ES-I3 (cell line): ENCODE measurements at regions not wholly inside any gene's neighbourhood (a gene's known extent, or its start where the extent isn't known, plus 50 kb on each side); places are given as distances from the start of the nearest gene placed in this dataset.

Experiments
- H3K36me3 ChIP-seq: 2 replicates; pipeline ENCODE4 v1.6.1; 2013; ENCODE audit warnings: mild to moderate bottlenecking, low read length, control low read depth, moderate library complexity; ENCODE audit not compliant: insufficient read depth
- H3K4me1 ChIP-seq: 2 replicates; pipeline ENCODE4 v1.6.1; 2013; ENCODE audit warnings: mild to moderate bottlenecking, control low read depth, low read length; ENCODE audit not compliant: insufficient read depth
- H3K9ac ChIP-seq: 2 replicates; pipeline ENCODE4 v1.6.1; 2013; ENCODE audit warnings: low read depth, mild to moderate bottlenecking, low read length, moderate library complexity
- H3K9me3 ChIP-seq: 2 replicates; pipeline ENCODE4 v1.6.1; 2013; ENCODE audit warnings: mild to moderate bottlenecking, low read length, moderate library complexity; ENCODE audit not compliant: control insufficient read depth, insufficient read depth

DNA sequence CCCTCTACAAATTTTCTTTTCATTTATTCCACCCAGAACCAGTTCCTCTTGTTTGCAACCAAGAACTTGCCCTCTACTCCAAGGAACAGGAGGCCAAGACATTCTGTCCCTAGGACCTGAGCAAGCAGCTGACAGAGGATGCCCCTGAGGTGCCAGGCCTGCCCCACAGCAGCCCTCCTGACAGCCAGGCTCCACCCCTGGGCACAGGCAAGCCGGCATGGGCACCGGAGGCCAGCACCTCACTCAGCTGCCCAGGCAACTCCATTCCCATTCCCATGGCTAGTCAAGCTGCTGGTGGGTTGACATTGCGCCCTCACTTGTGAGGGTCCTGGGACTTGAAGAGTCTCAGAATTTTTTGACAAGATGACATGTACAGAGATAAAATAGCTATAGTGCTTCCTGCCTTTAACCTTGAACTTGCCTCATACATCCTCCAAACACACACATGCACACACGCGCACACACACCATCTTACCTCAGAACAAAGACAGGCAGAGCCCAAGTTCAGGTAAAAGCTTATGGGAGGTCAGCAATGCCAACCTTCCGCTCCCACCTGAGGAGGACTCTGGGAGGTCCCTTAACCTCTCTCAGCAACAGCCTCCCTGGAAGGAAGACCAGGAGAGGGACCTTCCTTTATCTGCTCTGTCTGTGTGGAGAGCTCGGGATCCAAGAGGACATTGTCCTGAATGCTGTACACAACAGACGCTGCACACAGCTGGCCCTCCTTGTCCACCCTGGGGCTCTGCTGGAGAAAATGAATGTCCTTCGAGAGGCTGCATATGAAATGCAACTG is 620.9 kb upstream of the CADM1 start:
- Histone ChIP-seq H3K9me3 (no peaks in the 10 kb centered on the region), H3K36me3 (no peaks in the 10 kb centered on the region), H3K4me1 (no peaks in the 10 kb centered on the region), H3K9ac (no peak overlapping the region)

DNA sequence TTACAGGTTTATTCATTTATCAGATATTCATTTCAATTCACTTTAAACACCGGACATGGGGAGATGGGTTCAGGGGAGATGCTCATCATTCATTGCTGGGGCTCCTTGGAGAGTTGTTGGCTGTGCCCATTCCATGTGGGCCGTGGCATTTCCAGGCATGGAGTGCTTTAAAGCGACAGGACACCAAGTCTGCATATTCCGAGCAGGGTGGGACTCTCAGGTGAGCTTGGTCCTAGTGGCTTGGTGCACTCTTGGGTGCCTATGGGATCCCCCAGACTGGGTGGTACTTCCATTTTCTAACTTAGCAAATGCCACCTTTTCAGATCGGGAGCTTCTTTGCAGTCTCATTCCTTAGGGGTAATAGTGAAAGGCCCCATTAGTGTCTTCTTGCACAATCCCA is 619.5 kb upstream of the CADM1 start:
- H3K9ac ChIP-seq = no peak overlapping the region
- H3K4me1 ChIP-seq = no peaks in the 10 kb centered on the region
- no peaks in the 10 kb centered on the region for H3K36me3 ChIP-seq
- no peaks in the 10 kb centered on the region for H3K9me3 ChIP-seq

DNA sequence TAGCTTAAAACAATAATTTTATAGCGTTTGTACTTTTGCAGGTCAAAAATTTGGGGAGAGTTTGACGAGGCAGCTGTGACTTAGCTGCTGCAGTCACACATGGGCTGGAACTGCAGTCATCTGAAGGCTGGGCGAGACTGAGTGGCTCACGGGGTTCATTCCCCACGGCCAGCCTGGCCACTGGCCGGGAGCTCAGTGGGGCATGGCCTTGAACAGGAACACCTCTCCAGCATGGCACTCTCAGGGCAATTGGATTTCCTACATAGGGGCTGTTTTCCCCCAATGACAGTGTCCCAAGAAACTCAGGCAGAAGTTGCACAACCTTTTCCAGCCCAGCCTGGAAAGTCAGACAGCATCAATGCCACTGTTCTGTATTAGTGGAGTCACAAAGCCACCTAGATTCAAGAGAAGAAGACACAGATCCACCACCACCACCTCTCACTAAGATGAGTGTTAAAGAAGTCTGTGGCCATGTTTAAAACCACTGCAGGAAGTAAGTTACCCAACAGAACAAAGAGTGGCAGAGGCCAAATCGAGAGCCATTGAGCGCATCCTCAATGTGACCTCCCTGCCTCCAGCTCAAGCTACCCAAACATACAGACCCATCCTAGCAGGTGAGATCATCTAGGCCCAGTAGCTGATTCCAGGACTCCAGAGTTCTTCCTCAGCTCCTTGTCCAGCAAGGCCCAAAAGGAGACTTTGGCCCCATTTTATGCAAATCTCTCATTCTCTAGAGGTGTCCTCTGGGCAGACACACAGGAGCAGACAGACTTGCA is 618.7 kb upstream of the CADM1 start:
- H3K9me3 ChIP-seq = no peaks in the 10 kb centered on the region; the same call in 1 of the 2 replicates
- no peak overlapping the region for H3K9ac ChIP-seq

DNA sequence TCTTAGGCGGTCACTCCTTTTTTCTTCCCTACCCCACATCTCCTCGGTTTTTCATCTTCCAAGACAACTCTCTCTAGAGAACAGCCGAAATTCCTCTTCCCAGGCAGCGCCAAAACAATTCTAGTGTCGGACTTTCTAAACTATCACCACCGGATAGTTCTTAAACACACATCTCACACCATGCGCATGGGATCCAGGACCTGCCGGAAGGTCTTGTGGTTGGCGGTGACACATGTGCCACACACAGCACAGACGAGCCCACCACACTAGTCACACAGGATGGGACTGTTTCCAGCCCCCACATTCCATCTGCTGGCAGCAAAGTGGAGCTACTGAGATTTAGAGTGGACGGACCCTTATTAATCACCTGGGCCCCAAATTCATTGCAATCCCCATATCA is 614.9 kb upstream of the CADM1 start:
- Histone ChIP-seq H3K9ac (no peak overlapping the region), H3K36me3 (no peaks in the 10 kb centered on the region), H3K4me1 (no peaks in the 10 kb centered on the region), H3K9me3 (no peaks in the 10 kb centered on the region; the same call in 1 of the 2 replicates)

More for the DNA sequence above, 618.7 kb upstream of the CADM1 start:
- H3K4me1 ChIP-seq = no peaks in the 10 kb centered on the region
- no peaks in the 10 kb centered on the region for H3K36me3 ChIP-seq

DNA sequence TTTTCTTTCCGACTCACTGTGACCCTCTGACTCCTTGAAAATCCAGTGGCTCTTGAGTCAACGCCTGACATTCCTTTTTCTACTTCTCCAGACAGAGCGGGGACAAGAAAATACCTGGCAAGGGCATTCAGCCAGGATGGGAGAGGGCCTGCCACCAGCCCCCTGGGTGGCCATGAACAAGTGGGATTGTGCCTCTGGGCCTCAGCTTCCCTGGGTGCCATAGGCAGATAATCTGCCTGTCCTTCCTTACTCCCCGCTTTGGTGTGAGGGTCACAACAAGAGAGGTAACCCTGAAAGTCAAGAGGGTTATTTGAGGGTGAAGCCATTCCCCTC is 613.9 kb upstream of the CADM1 start:
- no peaks in the 10 kb centered on the region; the same call in 1 of the 2 replicates for H3K9me3 ChIP-seq
- H3K9ac ChIP-seq = no peak overlapping the region
- no peaks in the 10 kb centered on the region for H3K4me1 ChIP-seq
- no peaks in the 10 kb centered on the region for H3K36me3 ChIP-seq

DNA sequence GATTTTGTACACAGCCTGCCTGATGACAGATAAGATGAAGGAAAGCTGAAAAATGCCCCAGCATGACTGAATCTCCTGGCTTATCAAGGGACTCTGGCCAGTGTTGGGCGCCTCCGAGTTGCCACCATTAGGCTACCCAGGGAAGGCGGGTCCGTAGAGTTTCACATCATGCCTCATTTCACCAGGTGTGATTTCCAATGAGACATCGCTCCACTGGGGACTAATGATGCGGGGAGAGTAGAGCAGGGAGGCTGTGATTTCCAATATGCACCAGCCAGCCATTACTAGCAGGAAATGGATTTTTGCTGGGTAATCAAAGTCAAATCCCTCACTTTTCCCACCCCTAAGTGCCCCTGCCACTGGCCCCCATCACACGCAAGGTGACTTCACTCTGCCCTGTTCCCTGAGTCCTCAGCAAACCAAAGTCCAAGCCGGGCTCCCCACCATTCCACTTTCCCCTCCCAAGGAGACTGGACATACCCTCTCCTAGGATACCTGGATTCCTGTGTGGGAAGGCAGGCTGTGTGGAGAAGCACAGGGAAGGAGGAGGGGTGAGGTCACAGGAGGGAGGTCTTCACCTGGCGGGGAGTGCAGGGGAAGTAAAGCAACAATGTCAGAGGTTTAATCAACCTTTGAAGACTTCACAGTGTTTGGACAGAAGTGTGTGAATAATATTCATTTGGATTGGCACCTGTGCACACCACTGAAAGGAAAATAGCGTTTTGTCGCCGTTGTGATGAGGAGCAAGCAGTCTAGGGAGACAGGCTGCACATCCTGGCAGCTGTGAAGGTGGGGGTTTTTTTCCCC is 613.3 kb upstream of the CADM1 start:
- H3K9me3 ChIP-seq = no peaks in the 10 kb centered on the region; the same call in 1 of the 2 replicates
- H3K36me3 ChIP-seq = no peaks in the 10 kb centered on the region
- no peaks in the 10 kb centered on the region for H3K4me1 ChIP-seq
- H3K9ac ChIP-seq = no peak overlapping the region

DNA sequence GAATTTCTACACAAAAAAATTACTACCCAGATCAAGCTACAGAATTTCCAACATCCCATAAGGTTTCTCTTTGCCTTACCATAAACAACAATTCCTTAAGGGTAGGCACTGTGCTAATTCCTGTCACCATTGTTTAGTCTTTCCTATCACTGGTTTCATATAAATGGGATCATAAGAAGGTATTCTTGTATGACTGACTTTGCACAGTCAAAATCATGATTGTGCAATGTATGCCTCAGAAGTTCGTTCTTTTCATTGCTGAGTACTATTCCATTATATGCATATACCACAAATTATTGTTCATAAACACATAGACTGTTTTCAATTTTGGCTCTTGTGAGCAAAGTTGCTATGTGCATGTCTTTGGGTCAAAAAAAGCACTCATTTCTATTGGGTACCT is 611.6 kb upstream of the CADM1 start:
- H3K9ac ChIP-seq = no peak overlapping the region
- H3K9me3 ChIP-seq = no peaks in the 10 kb centered on the region; the same call in 1 of the 2 replicates
- no peaks in the 10 kb centered on the region for H3K4me1 ChIP-seq
- no peaks in the 10 kb centered on the region for H3K36me3 ChIP-seq

DNA sequence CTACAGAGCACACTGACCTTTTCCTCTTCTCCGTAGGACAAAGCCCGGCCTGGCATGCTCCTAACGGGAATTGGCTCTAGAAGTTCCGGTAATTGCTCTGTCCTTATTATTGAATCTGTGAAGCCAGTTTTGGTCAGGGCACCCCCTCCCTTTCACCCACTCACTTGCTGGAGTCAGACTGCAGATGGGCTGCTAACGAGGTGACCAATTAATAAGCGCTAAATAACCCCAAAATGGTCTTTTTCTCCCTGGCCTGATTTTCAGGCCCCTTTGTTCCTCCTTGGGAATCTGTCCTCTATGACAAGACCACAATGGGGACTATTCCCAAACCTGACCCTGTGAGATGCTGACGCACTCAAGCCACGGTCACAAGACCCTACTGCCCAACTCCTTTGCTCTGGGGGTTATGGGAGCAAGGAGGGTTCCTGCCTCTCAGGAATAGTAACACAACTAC is 610.0 kb upstream of the CADM1 start:
- no peaks in the 10 kb centered on the region for H3K36me3 ChIP-seq
- no peaks in the 10 kb centered on the region for H3K4me1 ChIP-seq
- no peak overlapping the region for H3K9ac ChIP-seq
- H3K9me3 ChIP-seq = no peaks in the 10 kb centered on the region; the same call in 1 of the 2 replicates

DNA sequence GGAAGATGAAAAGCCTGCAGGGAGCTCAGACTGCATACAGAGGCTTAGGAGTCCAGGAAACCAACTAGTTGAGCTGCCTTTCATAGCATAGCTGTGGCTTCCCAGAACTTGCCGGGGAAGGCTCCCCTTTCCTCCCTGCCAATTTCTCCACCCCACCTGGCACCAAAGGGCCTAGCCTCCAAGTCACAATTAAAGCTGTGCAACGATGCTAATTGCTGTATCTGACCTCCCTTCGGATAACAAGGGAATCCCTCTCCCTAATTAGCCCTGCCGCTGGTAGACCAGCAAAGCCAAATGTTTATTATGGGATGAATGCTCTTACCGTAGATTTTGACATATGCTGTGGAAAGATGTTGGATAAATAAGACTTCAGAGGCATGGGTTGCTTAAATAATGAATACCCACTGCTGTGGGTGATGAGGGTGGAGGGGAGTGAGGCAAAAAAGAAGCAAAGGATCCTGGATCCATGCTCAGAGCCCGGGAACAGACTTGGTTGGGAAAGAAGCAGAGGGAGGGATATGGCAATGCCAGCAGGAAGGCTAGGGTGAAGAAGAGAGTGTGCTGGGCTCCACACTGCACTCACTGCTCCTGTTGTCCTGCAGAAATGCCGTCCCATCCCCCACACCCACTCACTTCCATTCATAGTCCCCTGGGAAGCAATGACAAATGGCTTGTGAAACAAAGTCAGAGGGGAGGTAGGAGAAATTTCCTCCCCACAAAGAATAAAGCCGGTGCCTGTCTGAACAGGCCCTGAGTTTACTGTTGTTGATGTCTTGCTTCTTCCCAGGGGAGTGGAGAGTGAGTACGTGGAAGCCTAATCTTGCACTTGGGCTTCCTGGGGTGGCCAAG is 608.1 kb upstream of the CADM1 start:
- Histone ChIP-seq H3K4me1 (peaks cover 7% of the 10 kb centered on the region; the same call in 1 of the 2 replicates), H3K9me3 (no peaks in the 10 kb centered on the region), H3K36me3 (no peaks in the 10 kb centered on the region), H3K9ac (no peak overlapping the region)

DNA sequence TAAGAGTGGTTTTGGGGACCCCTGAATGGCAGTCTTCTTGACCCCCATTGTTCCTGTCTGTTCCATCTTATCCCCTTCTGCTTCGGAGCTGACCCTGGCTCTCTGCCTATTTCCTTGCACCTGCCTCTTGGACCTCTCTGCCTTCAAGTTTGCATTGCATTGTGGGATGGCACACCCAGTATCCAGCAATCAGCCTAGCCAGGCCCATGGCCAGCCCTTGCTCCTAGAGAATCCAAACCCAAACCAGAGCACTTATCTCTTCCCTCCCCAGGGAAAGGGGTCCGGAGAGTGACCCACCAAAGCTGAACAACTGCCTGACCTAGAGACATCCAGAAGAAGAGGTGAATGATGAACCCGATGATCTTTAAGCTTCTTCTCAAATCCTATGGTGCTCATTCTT is 607.3 kb upstream of the CADM1 start:
- peaks cover 7% of the 10 kb centered on the region; the same call in 1 of the 2 replicates for H3K4me1 ChIP-seq
- H3K9ac ChIP-seq = no peak overlapping the region
- H3K9me3 ChIP-seq = no peaks in the 10 kb centered on the region
- no peaks in the 10 kb centered on the region for H3K36me3 ChIP-seq

DNA sequence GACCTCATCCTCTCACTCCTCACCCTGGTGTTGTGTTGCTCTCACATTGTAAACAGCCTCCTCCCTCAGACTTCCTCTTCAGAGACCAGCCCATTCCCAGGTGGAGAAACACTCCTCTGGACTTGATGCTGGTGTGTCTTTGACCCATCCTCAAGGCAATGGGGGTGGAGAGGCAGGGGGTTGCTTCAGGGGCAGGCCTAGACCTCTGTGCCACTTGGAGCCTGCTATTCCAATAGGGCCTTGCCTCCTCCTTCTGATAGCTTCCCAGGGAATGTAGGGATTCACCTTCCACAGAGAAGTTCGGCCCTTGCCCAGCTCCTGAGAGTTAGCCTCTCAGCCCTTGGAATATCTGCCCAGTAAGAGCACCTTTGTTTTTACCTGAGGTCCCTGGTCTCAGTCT is 606.6 kb upstream of the CADM1 start:
- peaks cover 7% of the 10 kb centered on the region; the same call in 1 of the 2 replicates for H3K4me1 ChIP-seq
- no peaks in the 10 kb centered on the region for H3K36me3 ChIP-seq
- no peak overlapping the region for H3K9ac ChIP-seq
- no peaks in the 10 kb centered on the region for H3K9me3 ChIP-seq

DNA sequence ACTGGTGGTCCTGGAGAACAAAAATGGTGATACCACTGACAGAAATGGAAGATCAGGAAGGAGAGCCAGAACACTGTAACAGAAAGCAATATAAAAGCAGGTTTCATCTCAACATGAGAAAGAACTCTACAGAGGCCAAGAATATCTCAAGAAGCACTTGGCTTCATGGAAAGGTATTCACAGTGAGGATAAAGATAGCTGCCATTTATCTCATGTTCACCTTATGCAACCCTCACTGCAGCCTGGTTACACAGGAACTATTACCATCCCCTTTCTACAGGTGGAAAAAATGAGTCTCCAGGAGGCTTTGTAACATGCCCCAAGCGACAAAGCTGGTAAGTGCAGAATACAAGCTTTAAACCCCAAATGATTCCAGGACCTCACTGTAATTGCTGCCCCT is 606.1 kb upstream of the CADM1 start:
- Histone ChIP-seq H3K36me3 (no peaks in the 10 kb centered on the region), H3K4me1 (peaks cover 7% of the 10 kb centered on the region; the same call in 1 of the 2 replicates), H3K9me3 (no peaks in the 10 kb centered on the region), H3K9ac (no peak overlapping the region)

DNA sequence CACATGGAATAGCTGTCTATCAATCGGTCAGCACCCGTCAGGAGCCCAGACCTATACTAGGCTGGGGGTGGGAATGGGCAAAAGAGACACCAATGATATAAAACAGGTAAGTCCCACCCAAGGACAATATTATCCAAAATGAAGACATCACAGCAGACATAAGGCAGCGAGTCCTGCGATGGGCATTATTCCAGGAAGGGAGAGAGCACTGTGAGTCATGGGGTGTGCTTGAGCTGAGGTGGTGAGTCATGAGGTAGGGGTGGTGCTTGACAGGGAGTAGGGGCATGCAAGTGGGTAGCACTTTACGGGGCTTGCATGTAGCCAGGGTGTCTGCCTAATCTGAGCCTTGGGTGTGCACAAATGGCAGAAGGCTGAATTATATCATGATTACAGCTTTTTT is 605.0 kb upstream of the CADM1 start:
- peaks cover 7% of the 10 kb centered on the region; the same call in 1 of the 2 replicates for H3K4me1 ChIP-seq
- H3K36me3 ChIP-seq = no peaks in the 10 kb centered on the region
- H3K9me3 ChIP-seq = no peaks in the 10 kb centered on the region
- H3K9ac ChIP-seq = no peak overlapping the region
